Mesenchymal stem cell (in vitro differentiated cells and primary cell): ENCODE measurements at regions not wholly inside any gene's neighbourhood (a gene's known extent, or its start where the extent isn't known, plus 50 kb on each side); places are given as distances from the start of the nearest gene placed in this dataset.

Experiments used
- DNase-seq: peaks from one replicate; pipeline ENCODE4 v3.0.0-alpha.2; 2013
- H2AFZ ChIP-seq: one replicate; pipeline ENCODE4 v1.6.1; 2013; ENCODE audit warnings: low read depth, mild to moderate bottlenecking, control low read depth, inconsistent platforms, low read length, moderate library complexity
- H2AK5ac ChIP-seq: 2 replicates; pipeline ENCODE4 v1.6.1; 2013; ENCODE audit warnings: low read length, moderate library complexity, mild to moderate bottlenecking, inconsistent platforms; ENCODE audit not compliant: severe bottlenecking
- H2BK120ac ChIP-seq: one replicate; pipeline ENCODE4 v1.6.1; 2013; ENCODE audit warnings: low read depth, mild to moderate bottlenecking, inconsistent platforms, low read length, moderate library complexity
- H2BK12ac ChIP-seq, 2 experiments: one replicate each; pipeline ENCODE4 v1.6.1; 2013; ENCODE audit warnings: inconsistent platforms in 2 of 2, low read length in 2 of 2, mild to moderate bottlenecking in 2 of 2, moderate library complexity in 2 of 2, control low read depth in 1 of 2
- H2BK15ac ChIP-seq: one replicate; pipeline ENCODE4 v1.6.1; 2013; ENCODE audit warnings: mild to moderate bottlenecking, low read depth, inconsistent platforms; ENCODE audit not compliant: poor library complexity, severe bottlenecking
- H2BK5ac ChIP-seq: 2 replicates; pipeline ENCODE4 v1.6.1; 2013; ENCODE audit warnings: low read depth, mild to moderate bottlenecking, low read length, control low read depth, inconsistent platforms; ENCODE audit not compliant: poor library complexity, severe bottlenecking
- H3K14ac ChIP-seq, 2 experiments: one replicate each; pipeline ENCODE4 v1.6.1; 2013; ENCODE audit warnings: inconsistent platforms in 2 of 2, low read length in 2 of 2, control low read depth in 1 of 2, mild to moderate bottlenecking in 1 of 2, moderate library complexity in 1 of 2
- H3K18ac ChIP-seq, 2 experiments: one replicate each; pipeline ENCODE4 v1.6.1; 2013; ENCODE audit warnings: inconsistent platforms in 2 of 2, low read length in 2 of 2, control low read depth in 1 of 2, low read depth in 1 of 2, mild to moderate bottlenecking in 1 of 2
- H3K23ac ChIP-seq, 2 experiments: one replicate each; pipeline ENCODE4 v1.6.1; 2013; ENCODE audit warnings: inconsistent platforms in 2 of 2, low read length in 2 of 2, mild to moderate bottlenecking in 2 of 2, moderate library complexity in 2 of 2, control low read depth in 1 of 2
- H3K27ac ChIP-seq: 2 replicates; pipeline ENCODE4 v1.5.1; 2013; ENCODE audit warnings: mild to moderate bottlenecking, moderate library complexity, low read length, control low read depth, inconsistent platforms; ENCODE audit not compliant: poor library complexity, severe bottlenecking
- H3K27me3 ChIP-seq, 2 experiments: 2 replicates each; pipeline versions ENCODE4 v1.6.1 to v1.7.0; 2013; ENCODE audit warnings: low read length in 2 of 2, mild to moderate bottlenecking in 2 of 2, moderate library complexity in 2 of 2, control low read depth in 1 of 2, inconsistent platforms in 1 of 2; ENCODE audit not compliant: control insufficient read depth in 1 of 2, insufficient read depth in 1 of 2
- H3K36me3 ChIP-seq, 2 experiments: 2 replicates each; pipeline versions ENCODE4 v1.6.1 to v1.7.0; 2013; ENCODE audit warnings: low read length in 2 of 2, control low read depth in 1 of 2, inconsistent platforms in 1 of 2, low read depth in 1 of 2, mild to moderate bottlenecking in 1 of 2; ENCODE audit not compliant: insufficient read depth in 2 of 2, control insufficient read depth in 1 of 2
- H3K4ac ChIP-seq, 2 experiments: one replicate each; pipeline ENCODE4 v1.6.1; 2013; ENCODE audit warnings: inconsistent platforms in 2 of 2, low read length in 2 of 2, mild to moderate bottlenecking in 2 of 2, moderate library complexity in 2 of 2, control low read depth in 1 of 2, low read depth in 1 of 2
- H3K4me1 ChIP-seq: 2 replicates; pipeline ENCODE4 v1.6.1; 2013; ENCODE audit warnings: low read depth, low read length, control low read depth; ENCODE audit not compliant: control insufficient read depth, insufficient read depth
- H3K4me2 ChIP-seq: 2 replicates; pipeline ENCODE4 v1.6.1; 2013; ENCODE audit warnings: low read length, mild to moderate bottlenecking, inconsistent platforms; ENCODE audit not compliant: poor library complexity, severe bottlenecking
- H3K4me3 ChIP-seq, 2 experiments: 2 replicates each; pipeline versions ENCODE4 v1.5.1 to v1.7.0; 2013; ENCODE audit warnings: low read length in 2 of 2, mild to moderate bottlenecking in 2 of 2, control low read depth in 1 of 2, low read depth in 1 of 2; ENCODE audit not compliant: insufficient read depth in 1 of 2
- H3K79me1 ChIP-seq: replicated peaks from 2 replicates; pipeline ENCODE4 v1.6.1; 2013; ENCODE audit warnings: mild to moderate bottlenecking, control low read depth, low read length, inconsistent platforms; ENCODE audit not compliant: poor library complexity, severe bottlenecking
- H3K9ac ChIP-seq: 2 replicates; pipeline ENCODE4 v1.7.0; 2013; ENCODE audit warnings: mild to moderate bottlenecking, low read length, moderate library complexity
- H3K9me3 ChIP-seq: 2 replicates; pipeline ENCODE4 v1.7.0; 2013; ENCODE audit warnings: mild to moderate bottlenecking, low read length; ENCODE audit not compliant: control insufficient read depth
- H4K8ac ChIP-seq: one replicate; pipeline ENCODE4 v1.6.1; 2013; ENCODE audit warnings: inconsistent platforms, mild to moderate bottlenecking, low read length, moderate library complexity
- H4K91ac ChIP-seq: one replicate; pipeline ENCODE4 v1.6.1; 2013; ENCODE audit warnings: mild to moderate bottlenecking, low read length, inconsistent platforms
- WGBS: methylation state at CpG from one replicate; pipeline ENCODE4 v1.1.7; 2013; ENCODE audit warnings: mixed read lengths; 5-methylcytosine and 5-hydroxymethylcytosine counted together

- Histone ChIP-seq H3K27ac (no peak overlapping the region), H2BK5ac (no peak overlapping the region), H3K36me3 (no peaks in the 10 kb centered on the region), H4K8ac (no peak overlapping the region), H3K18ac (no peak overlapping the region), H4K91ac (no peak overlapping the region), H3K27me3 (no peaks in the 10 kb centered on the region), H3K23ac (no peak overlapping the region), H3K4me3 (no peak overlapping the region), H3K4me2 (no peak overlapping the region), H2AK5ac (no peak overlapping the region), H3K14ac (no peak overlapping the region), H2BK15ac (no peak overlapping the region), H3K4ac (no peak overlapping the region), H3K9ac (no peak overlapping the region), H3K9me3 (no peaks in the 10 kb centered on the region), H2BK12ac (no peak overlapping the region), H2BK120ac (no peak overlapping the region), H3K79me1 (peaks cover 15% of the 10 kb centered on the region), H2AFZ (no peak overlapping the region), H3K4me1 (no peaks in the 10 kb centered on the region)
- DNase-seq: no peak
- no CpG with 5 or more reads among the region's 2 CpGs for WGBS
These were observed 766.8 kb downstream of the USP25 start for GRCh38 chr21:16496609-16497008.

DNA sequence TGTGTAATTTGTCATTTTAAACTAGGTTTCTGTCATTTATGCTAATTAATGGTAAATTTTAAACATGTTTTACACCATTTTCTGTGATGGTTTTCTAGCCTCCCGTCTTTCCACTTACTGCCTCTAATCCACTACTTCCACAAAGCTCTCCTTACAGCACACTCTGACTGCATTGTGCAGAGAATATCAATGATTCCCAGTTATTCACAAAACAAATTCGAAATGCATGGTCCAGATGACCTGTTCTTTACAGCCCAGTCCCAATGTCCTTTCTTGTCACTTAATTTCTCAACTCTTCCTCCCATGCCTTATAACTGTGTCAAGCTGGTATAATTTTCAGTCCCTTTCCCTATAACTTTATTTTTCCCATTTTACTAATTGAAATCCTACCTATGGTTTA, 770.5 kb downstream of the USP25 start:
- Histone ChIP-seq H3K9me3 (no peaks in the 10 kb centered on the region), H3K9ac (no peak overlapping the region), H2AK5ac (no peak overlapping the region), H2BK5ac (no peak overlapping the region), H3K4me1 (no peaks in the 10 kb centered on the region), H3K79me1 (peaks cover 6% of the 10 kb centered on the region), H2BK120ac (no peak overlapping the region), H4K8ac (no peak overlapping the region), H2BK12ac (no peak overlapping the region), H3K36me3 (no peaks in the 10 kb centered on the region), H3K18ac (no peak overlapping the region), H3K14ac (no peak overlapping the region), H3K27me3 (no peaks in the 10 kb centered on the region), H4K91ac (no peak overlapping the region), H3K4me2 (no peak overlapping the region), H3K23ac (no peak overlapping the region), H3K4ac (no peak overlapping the region), H3K27ac (no peak overlapping the region), H2AFZ (no peak overlapping the region), H2BK15ac (no peak overlapping the region), H3K4me3 (no peak overlapping the region)
- 64% methylated on average over 2 of the region's 2 CpGs for WGBS
- no peak for DNase-seq

DNA sequence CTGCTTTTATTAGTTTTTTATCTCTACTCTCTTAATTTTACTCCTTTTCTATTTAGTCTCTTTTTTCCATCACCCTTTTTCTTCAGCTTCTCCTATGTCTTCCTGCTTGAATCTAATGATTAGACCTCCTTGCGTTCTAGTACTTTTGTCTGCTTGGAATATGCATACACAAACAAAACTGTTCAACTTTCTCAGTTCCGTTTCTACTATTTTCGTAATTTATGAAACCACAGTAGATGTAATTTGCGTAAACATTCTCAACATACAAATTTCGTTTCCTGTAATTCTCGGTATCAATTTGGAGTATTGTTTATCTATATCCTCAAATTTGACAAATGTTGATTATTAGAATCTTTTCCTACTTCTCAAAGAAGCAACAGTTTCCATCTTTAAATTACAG, 772.5 kb downstream of the USP25 start:
- WGBS: 86% methylated on average over 2 of the region's 6 CpGs
- no peak overlapping the region for H3K14ac ChIP-seq

GRCh38 chr21:16502897-16503296, 773.1 kb downstream of the USP25 start:
- H3K9ac ChIP-seq: no peak overlapping the region
- H3K4me1 ChIP-seq: no peaks in the 10 kb centered on the region
- H2BK120ac ChIP-seq: no peak overlapping the region
- WGBS: 97% methylated on average over 2 of the region's 2 CpGs
- H3K9me3 ChIP-seq: no peaks in the 10 kb centered on the region
- H3K79me1 ChIP-seq: peaks cover 6% of the 10 kb centered on the region
- H3K23ac ChIP-seq: no peak overlapping the region
- no peak overlapping the region for H2BK15ac ChIP-seq
- no peak overlapping the region for H3K4me2 ChIP-seq
- H3K14ac ChIP-seq: no peak overlapping the region
- no peak overlapping the region for H2BK12ac ChIP-seq
- H3K4me3 ChIP-seq: no peak overlapping the region
- no peak overlapping the region for H3K4ac ChIP-seq
- H2AK5ac ChIP-seq: no peak overlapping the region
- H3K27me3 ChIP-seq: no peaks in the 10 kb centered on the region
- H2AFZ ChIP-seq: no peak overlapping the region
- no peaks in the 10 kb centered on the region for H3K36me3 ChIP-seq
- DNase-seq: no peak
- H4K91ac ChIP-seq: no peak overlapping the region
- H3K18ac ChIP-seq: no peak overlapping the region
- H4K8ac ChIP-seq: no peak overlapping the region
- no peak overlapping the region for H3K27ac ChIP-seq
- H2BK5ac ChIP-seq: no peak overlapping the region

More for the DNA sequence above, 772.5 kb downstream of the USP25 start:
- H2BK5ac ChIP-seq: no peak overlapping the region
- H3K79me1 ChIP-seq: peaks cover 6% of the 10 kb centered on the region
- no peak overlapping the region for H3K18ac ChIP-seq
- H3K4me2 ChIP-seq: no peak overlapping the region
- no peak overlapping the region for H2AK5ac ChIP-seq
- H2BK120ac ChIP-seq: no peak overlapping the region
- H4K8ac ChIP-seq: no peak overlapping the region
- H3K4me3 ChIP-seq: no peak overlapping the region
- H3K23ac ChIP-seq: no peak overlapping the region
- H2BK12ac ChIP-seq: no peak overlapping the region
- no peaks in the 10 kb centered on the region for H3K9me3 ChIP-seq
- no peak overlapping the region for H2BK15ac ChIP-seq
- H3K27me3 ChIP-seq: no peaks in the 10 kb centered on the region
- H3K27ac ChIP-seq: no peak overlapping the region
- no peak overlapping the region for H2AFZ ChIP-seq
- H3K4ac ChIP-seq: no peak overlapping the region
- H3K4me1 ChIP-seq: no peaks in the 10 kb centered on the region
- no peak overlapping the region for H4K91ac ChIP-seq
- no peak for DNase-seq
- H3K9ac ChIP-seq: no peak overlapping the region
- no peaks in the 10 kb centered on the region for H3K36me3 ChIP-seq
